Embryonic facial prominence (tissue), 1 donor: ENCODE measurements at regions not wholly inside any gene's neighbourhood (a gene's known extent, or its start where the extent isn't known, plus 50 kb on each side); places are given as distances from the start of the nearest gene placed in this dataset.
"Not testable (repeated sequence)": the region's sequence is repeated elsewhere in the genome, so short reads cannot be mapped to it uniquely, and the experiment has no call there.

Experiments
- DNase-seq: peaks from one replicate; pipeline ENCODE4 v3.0.0-alpha.2; 2016; ENCODE audit errors: extremely low spot score

GRCh38 chr4:128566693-128567092 lies 242.8 kb upstream of the JADE1 start:
- DNase-seq, result no peak

- no peak for DNase-seq
Measured at GRCh38 chr4:128565565-128566186, 243.8 kb upstream of the JADE1 start.

- DNase-seq, result no peak
Measured at GRCh38 chr4:128565054-128565453, 244.4 kb upstream of the JADE1 start.

- DNase-seq, result no peak
Measured at GRCh38 chr4:128564081-128564630, 245.3 kb upstream of the JADE1 start.

GRCh38 chr4:128560754-128561495 lies 248.6 kb upstream of the JADE1 start:
- no peak for DNase-seq

- peak; percentile 73 for DNase-seq
Measured at GRCh38 chr4:128558896-128559679, 250.4 kb upstream of the JADE1 start.

- DNase-seq, result no peak
Measured at GRCh38 chr4:128556756-128557155, 252.7 kb upstream of the JADE1 start.

- no peak for DNase-seq
Measured at GRCh38 chr4:128553686-128554515, 255.6 kb upstream of the JADE1 start.

GRCh38 chr4:128552586-128552907 lies 257.0 kb upstream of the JADE1 start:
- no peak for DNase-seq

GRCh38 chr4:128551280-128551679 lies 258.2 kb upstream of the JADE1 start:
- DNase-seq, result no peak

- DNase-seq, result no peak
Measured at GRCh38 chr4:128550060-128550459, 259.4 kb upstream of the JADE1 start.

GRCh38 chr4:128549636-128550035 lies 259.9 kb upstream of the JADE1 start:
- no peak for DNase-seq

GRCh38 chr4:128548381-128548780 lies 260.8 kb upstream of the PGRMC2 start:
- no peak for DNase-seq

- DNase-seq, result no peak
Measured at GRCh38 chr4:128544272-128544671, 256.7 kb upstream of the PGRMC2 start.

GRCh38 chr4:128543696-128544095 lies 256.1 kb upstream of the PGRMC2 start:
- DNase-seq, result no peak

GRCh38 chr4:128542047-128542446 lies 254.4 kb upstream of the PGRMC2 start:
- DNase-seq, result no peak

- no peak for DNase-seq
Measured at GRCh38 chr4:128540122-128540521, 252.5 kb upstream of the PGRMC2 start.

- DNase-seq, result no peak
Measured at GRCh38 chr4:128538111-128538882, 250.7 kb upstream of the PGRMC2 start.

- DNase-seq, result no peak
Measured at GRCh38 chr4:128536746-128537145, 249.1 kb upstream of the PGRMC2 start.

GRCh38 chr4:128535510-128535909 lies 247.9 kb upstream of the PGRMC2 start:
- DNase-seq, result not testable (repeated sequence)
